Esophagus muscularis mucosa (tissue), 3 donors: ENCODE measurements at regions not wholly inside any gene's neighbourhood (a gene's known extent, or its start where the extent isn't known, plus 50 kb on each side); places are given as distances from the start of the nearest gene placed in this dataset.

Source experiments
- CTCF ChIP-seq, 3 experiments: fragments of 200-600 bp in 2 of 3; fragments of 450-650 bp in 1 of 3; sonication (generic) in 2 of 3; IDR thresholded peaks; one replicate each; pipeline ENCODE4 v1.5.1; 2017 to 2019; ENCODE audit warnings: antibody characterized with exemption in 3 of 3, mild to moderate bottlenecking in 2 of 3, moderate library complexity in 1 of 3
- POLR2A ChIP-seq: fragments of 450-650 bp; IDR thresholded peaks from one replicate; pipeline ENCODE4 v1.6.1; 2017; ENCODE audit warnings: antibody characterized with exemption, moderate library complexity, mild to moderate bottlenecking, low read depth

- TF ChIP-seq POLR2A (no peak), CTCF (IDR thresholded peaks at IDR 0.05) (no peak)
Observed at GRCh38 chr19:31214086-31214485, 135.2 kb downstream of the TSHZ3 start.
